ENCODE measurements at regions not wholly inside any gene's neighbourhood (a gene's known extent, or its start where the extent isn't known, plus 50 kb on each side); places are given as distances from the start of the nearest gene placed in this dataset.

DNA sequence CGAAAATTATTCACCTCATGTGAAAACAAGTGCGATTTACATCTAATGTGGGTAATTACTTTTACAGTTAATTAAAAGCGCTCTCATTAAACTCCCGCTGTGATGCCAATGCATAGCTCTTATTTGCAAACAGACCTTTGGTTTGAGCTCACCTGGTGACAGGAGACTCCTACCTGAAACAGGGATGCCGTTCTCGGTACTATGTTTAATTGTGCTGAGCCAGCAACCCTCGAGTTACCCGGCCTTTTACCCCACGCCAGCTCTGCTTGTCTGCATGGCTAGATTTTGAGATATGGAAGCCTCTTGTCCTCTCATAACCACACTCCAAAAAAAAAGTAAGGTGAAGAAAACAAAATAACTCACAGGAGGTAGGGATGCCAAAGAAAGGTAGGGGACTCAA is 690.4 kb upstream of the RBFOX1 start (continued):
- TF ChIP-seq, protein P1, sequence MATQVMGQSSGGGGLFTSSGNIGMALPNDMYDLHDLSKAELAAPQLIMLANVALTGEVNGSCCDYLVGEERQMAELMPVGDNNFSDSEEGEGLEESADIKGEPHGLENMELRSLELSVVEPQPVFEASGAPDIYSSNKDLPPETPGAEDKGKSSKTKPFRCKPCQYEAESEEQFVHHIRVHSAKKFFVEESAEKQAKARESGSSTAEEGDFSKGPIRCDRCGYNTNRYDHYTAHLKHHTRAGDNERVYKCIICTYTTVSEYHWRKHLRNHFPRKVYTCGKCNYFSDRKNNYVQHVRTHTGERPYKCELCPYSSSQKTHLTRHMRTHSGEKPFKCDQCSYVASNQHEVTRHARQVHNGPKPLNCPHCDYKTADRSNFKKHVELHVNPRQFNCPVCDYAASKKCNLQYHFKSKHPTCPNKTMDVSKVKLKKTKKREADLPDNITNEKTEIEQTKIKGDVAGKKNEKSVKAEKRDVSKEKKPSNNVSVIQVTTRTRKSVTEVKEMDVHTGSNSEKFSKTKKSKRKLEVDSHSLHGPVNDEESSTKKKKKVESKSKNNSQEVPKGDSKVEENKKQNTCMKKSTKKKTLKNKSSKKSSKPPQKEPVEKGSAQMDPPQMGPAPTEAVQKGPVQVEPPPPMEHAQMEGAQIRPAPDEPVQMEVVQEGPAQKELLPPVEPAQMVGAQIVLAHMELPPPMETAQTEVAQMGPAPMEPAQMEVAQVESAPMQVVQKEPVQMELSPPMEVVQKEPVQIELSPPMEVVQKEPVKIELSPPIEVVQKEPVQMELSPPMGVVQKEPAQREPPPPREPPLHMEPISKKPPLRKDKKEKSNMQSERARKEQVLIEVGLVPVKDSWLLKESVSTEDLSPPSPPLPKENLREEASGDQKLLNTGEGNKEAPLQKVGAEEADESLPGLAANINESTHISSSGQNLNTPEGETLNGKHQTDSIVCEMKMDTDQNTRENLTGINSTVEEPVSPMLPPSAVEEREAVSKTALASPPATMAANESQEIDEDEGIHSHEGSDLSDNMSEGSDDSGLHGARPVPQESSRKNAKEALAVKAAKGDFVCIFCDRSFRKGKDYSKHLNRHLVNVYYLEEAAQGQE (IDR thresholded peaks at IDR 0.05; ENCODE audit: unreplicated experiment), result no peak
- TF ChIP-seq, protein P2, sequence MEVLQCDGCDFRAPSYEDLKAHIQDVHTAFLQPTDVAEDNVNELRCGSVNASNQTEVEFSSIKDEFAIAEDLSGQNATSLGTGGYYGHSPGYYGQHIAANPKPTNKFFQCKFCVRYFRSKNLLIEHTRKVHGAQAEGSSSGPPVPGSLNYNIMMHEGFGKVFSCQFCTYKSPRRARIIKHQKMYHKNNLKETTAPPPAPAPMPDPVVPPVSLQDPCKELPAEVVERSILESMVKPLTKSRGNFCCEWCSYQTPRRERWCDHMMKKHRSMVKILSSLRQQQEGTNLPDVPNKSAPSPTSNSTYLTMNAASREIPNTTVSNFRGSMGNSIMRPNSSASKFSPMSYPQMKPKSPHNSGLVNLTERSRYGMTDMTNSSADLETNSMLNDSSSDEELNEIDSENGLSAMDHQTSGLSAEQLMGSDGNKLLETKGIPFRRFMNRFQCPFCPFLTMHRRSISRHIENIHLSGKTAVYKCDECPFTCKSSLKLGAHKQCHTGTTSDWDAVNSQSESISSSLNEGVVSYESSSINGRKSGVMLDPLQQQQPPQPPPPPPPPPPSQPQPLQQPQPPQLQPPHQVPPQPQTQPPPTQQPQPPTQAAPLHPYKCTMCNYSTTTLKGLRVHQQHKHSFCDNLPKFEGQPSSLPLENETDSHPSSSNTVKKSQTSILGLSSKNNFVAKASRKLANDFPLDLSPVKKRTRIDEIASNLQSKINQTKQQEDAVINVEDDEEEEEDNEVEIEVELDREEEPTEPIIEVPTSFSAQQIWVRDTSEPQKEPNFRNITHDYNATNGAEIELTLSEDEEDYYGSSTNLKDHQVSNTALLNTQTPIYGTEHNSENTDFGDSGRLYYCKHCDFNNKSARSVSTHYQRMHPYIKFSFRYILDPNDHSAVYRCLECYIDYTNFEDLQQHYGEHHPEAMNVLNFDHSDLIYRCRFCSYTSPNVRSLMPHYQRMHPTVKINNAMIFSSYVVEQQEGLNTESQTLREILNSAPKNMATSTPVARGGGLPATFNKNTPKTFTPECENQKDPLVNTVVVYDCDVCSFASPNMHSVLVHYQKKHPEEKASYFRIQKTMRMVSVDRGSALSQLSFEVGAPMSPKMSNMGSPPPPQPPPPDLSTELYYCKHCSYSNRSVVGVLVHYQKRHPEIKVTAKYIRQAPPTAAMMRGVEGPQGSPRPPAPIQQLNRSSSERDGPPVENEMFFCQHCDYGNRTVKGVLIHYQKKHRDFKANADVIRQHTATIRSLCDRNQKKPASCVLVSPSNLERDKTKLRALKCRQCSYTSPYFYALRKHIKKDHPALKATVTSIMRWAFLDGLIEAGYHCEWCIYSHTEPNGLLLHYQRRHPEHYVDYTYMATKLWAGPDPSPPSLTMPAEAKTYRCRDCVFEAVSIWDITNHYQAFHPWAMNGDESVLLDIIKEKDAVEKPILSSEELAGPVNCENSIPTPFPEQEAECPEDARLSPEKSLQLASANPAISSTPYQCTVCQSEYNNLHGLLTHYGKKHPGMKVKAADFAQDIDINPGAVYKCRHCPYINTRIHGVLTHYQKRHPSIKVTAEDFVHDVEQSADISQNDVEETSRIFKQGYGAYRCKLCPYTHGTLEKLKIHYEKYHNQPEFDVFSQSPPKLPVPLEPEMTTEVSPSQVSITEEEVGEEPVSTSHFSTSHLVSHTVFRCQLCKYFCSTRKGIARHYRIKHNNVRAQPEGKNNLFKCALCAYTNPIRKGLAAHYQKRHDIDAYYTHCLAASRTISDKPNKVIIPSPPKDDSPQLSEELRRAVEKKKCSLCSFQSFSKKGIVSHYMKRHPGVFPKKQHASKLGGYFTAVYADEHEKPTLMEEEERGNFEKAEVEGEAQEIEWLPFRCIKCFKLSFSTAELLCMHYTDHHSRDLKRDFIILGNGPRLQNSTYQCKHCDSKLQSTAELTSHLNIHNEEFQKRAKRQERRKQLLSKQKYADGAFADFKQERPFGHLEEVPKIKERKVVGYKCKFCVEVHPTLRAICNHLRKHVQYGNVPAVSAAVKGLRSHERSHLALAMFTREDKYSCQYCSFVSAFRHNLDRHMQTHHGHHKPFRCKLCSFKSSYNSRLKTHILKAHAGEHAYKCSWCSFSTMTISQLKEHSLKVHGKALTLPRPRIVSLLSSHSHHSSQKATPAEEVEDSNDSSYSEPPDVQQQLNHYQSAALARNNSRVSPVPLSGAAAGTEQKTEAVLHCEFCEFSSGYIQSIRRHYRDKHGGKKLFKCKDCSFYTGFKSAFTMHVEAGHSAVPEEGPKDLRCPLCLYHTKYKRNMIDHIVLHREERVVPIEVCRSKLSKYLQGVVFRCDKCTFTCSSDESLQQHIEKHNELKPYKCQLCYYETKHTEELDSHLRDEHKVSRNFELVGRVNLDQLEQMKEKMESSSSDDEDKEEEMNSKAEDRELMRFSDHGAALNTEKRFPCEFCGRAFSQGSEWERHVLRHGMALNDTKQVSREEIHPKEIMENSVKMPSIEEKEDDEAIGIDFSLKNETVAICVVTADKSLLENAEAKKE (CRISPR knock-in tag; IDR thresholded peaks at IDR 0.05), result no peak
- TF ChIP-seq POLR2AphosphoS5 (IDR thresholded peaks at IDR 0.05; ENCODE audit: low read depth) (no peak), CREB1 (CRISPR knock-in tag; IDR thresholded peaks at IDR 0.05; ENCODE audit: low read depth) (no peak), JUNB (IDR thresholded peaks at IDR 0.05; ENCODE audit: unreplicated experiment) (no peak), STAT1 (IDR thresholded peaks at IDR 0.05; ENCODE audit: unreplicated experiment) (no peak), ZNF331 (CRISPR knock-in tag; IDR thresholded peaks at IDR 0.05; ENCODE audit: low read depth) (no peak)
